OCI-LY1 (cell line): ENCODE measurements at regions not wholly inside any gene's neighbourhood (a gene's known extent, or its start where the extent isn't known, plus 50 kb on each side); places are given as distances from the start of the nearest gene placed in this dataset.

Experiments used
- CTCF ChIP-seq: fragments of 200-600 bp; sonication (generic), shearing (Covaris generic); IDR thresholded peaks from 2 replicates; pipeline ENCODE4 v1.5.1; 2017; ENCODE audit warnings: mild to moderate bottlenecking, antibody characterized with exemption, low read length, moderate library complexity, mixed read lengths
- EZH2 ChIP-seq: fragments of 200-600 bp; sonication (generic), shearing (Covaris generic); IDR thresholded peaks from 2 replicates; pipeline ENCODE4 v1.8.0; 2017; ENCODE audit warnings: borderline replicate concordance, mixed run types, mild to moderate bottlenecking, antibody characterized with exemption, low read length, moderate library complexity, mixed read lengths

GRCh38 chr2:121992700-121993099 lies 237.2 kb downstream of the TSN start:
- TF ChIP-seq CTCF (no peak), EZH2 (no peak)
